H1 (cell line): ENCODE measurements at regions not wholly inside any gene's neighbourhood (a gene's known extent, or its start where the extent isn't known, plus 50 kb on each side); places are given as distances from the start of the nearest gene placed in this dataset.

ENCODE experiments used
- RAD21 ChIP-seq, 2 experiments: IDR thresholded peaks in 1 of 2; conservative IDR thresholded peaks in 1 of 2; 2 replicates each; pipeline ENCODE4 v1.6.1; 2011; ENCODE audit warnings: low read depth in 2 of 2, low read length in 2 of 2, improper control_type of control experiment in 1 of 2, inconsistent platforms in 1 of 2, mild to moderate bottlenecking in 1 of 2, moderate library complexity in 1 of 2

GRCh38 chr2:191555092-191555742 is 122.7 kb upstream of the NABP1 start (continued):
- TF ChIP-seq RAD21 (IDR thresholded peaks at IDR 0.05 in 1 of 2, conservative IDR thresholded peaks at IDR 0.05 in 1 of 2; ENCODE audit: low read depth in 2 of 2, low read length in 2 of 2) = peak; percentile 88 to 90
